ENCODE measurements at regions not wholly inside any gene's neighbourhood (a gene's known extent, or its start where the extent isn't known, plus 50 kb on each side); places are given as distances from the start of the nearest gene placed in this dataset.
A peak's percentile ranks its signal among the peaks of the same experiment; 100 is the strongest.

DNA sequence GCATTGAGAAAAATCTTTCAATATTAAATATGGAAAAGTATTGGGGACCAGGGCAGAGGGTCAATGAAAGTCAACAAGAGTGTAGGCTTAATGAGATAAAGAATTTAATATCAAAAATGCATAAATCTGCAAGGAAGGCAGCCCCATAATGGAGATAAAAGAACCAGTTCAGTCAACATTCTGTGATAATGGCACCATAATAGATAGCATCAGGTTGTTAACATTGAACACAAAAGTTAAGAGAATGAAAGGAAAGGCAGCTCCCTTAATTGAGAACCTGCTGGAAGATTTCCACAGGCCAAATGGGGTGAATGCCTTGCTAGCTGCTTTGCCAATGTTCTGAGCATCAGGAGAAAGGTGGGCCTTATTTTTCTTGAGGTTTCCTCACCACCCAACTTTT lies 60.4 kb upstream of the TMEM33 start:
- no peak for DNase-seq (ENCODE audit: low spot score in 2 of 2, unreplicated experiment in 2 of 2)
- TF ChIP-seq, protein P1, sequence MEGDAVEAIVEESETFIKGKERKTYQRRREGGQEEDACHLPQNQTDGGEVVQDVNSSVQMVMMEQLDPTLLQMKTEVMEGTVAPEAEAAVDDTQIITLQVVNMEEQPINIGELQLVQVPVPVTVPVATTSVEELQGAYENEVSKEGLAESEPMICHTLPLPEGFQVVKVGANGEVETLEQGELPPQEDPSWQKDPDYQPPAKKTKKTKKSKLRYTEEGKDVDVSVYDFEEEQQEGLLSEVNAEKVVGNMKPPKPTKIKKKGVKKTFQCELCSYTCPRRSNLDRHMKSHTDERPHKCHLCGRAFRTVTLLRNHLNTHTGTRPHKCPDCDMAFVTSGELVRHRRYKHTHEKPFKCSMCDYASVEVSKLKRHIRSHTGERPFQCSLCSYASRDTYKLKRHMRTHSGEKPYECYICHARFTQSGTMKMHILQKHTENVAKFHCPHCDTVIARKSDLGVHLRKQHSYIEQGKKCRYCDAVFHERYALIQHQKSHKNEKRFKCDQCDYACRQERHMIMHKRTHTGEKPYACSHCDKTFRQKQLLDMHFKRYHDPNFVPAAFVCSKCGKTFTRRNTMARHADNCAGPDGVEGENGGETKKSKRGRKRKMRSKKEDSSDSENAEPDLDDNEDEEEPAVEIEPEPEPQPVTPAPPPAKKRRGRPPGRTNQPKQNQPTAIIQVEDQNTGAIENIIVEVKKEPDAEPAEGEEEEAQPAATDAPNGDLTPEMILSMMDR (IDR thresholded peaks at IDR 0.05; ENCODE audit: unreplicated experiment): no peak
- H3K36me3 Mint-ChIP-seq: no peaks in the 10 kb centered on the region
- no peaks in the 10 kb centered on the region for H3K9me3 Mint-ChIP-seq
- H3K4me1 Mint-ChIP-seq: peaks cover 9% of the 10 kb centered on the region
- H3K27ac Mint-ChIP-seq: no peak overlapping the region
- H3K4me3 Mint-ChIP-seq: no peak overlapping the region
- H3K27me3 Mint-ChIP-seq (ENCODE audit: low read depth): peaks cover 100% of the 10 kb centered on the region

DNA sequence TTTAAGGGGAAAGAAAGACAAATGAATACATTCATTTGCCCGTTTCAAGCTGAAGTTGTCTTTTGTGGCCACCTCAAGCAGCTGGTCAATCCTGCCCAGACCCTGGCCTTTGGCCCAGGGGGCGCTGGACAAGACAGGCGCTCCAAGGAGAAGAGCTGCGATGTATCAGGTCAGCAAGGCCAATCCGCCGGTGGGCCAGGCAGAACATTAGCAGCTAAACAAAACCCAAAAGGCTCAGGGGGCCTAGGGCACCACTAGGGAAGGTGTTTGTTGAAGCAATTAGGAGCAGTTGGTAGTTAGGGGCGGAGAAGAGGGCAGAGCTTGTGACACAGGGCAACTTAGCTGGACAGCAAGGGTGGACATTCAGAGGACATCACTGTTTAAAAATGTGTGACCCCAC lies 60.8 kb upstream of the TMEM33 start:
- no peak overlapping the region for H3K27ac Mint-ChIP-seq
- H3K4me1 Mint-ChIP-seq: peaks cover 9% of the 10 kb centered on the region
- no peaks in the 10 kb centered on the region for H3K36me3 Mint-ChIP-seq
- TF ChIP-seq, protein P1 (IDR thresholded peaks at IDR 0.05; ENCODE audit: unreplicated experiment): no peak
- H3K27me3 Mint-ChIP-seq (ENCODE audit: low read depth): peaks cover 100% of the 10 kb centered on the region
- no peaks in the 10 kb centered on the region for H3K9me3 Mint-ChIP-seq
- DNase-seq (ENCODE audit: low spot score in 2 of 2, unreplicated experiment in 2 of 2): no peak
- H3K4me3 Mint-ChIP-seq: no peak overlapping the region

DNA sequence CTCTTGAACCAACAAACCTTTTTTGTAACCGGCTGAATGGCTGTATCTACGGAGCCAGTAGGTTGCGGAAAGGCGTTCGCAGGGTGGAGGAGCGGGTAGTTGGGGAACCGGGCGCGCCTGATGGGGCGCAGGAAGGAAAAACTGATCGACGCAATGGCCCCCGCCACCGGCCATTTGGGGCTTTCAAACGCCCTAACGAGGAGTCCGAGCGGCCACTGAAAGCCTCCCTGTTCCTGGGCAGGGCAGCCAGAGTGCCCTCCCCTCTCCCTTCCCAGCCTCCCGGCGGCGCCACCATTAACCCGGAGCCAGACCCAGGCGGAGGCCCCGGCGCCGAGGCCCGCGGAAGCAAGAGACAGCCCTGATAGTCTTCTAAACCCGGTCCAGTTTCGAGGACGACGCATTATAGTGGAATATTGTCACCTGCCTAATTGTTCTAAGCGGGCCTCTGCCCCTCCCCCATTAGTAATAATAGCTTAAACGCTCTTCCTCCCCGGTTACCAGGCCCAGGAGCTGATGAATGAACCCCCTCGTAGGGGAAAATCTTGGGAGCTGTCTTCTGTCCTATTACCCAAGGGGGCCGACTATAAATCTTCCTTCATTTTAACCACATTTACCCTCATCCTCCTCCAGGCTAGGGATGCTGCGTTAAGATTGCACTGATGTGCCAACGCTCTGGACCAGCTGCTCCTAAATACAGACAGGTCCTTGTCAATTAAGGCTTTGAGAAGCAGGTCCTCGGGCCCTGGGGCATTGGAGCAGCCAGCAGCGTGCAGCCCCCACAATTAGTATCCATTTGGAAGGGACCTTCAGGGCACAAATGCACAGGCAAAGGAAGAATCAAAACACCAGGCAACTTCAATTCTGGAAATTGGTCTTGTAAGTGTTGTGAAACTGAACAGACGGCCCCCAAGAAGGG lies 61.6 kb upstream of the TMEM33 start:
- Mint-ChIP-seq H3K4me1 (peaks cover 7% of the 10 kb centered on the region), H3K27ac (no peak overlapping the region), H3K4me3 (no peak overlapping the region), H3K36me3 (no peaks in the 10 kb centered on the region), H3K27me3 (ENCODE audit: low read depth) (peaks cover 99% of the 10 kb centered on the region), H3K9me3 (no peaks in the 10 kb centered on the region)
- DNase-seq (ENCODE audit: low spot score in 2 of 2, unreplicated experiment in 2 of 2): no peak
- TF ChIP-seq, protein P1 (IDR thresholded peaks at IDR 0.05; ENCODE audit: unreplicated experiment): no peak

DNA sequence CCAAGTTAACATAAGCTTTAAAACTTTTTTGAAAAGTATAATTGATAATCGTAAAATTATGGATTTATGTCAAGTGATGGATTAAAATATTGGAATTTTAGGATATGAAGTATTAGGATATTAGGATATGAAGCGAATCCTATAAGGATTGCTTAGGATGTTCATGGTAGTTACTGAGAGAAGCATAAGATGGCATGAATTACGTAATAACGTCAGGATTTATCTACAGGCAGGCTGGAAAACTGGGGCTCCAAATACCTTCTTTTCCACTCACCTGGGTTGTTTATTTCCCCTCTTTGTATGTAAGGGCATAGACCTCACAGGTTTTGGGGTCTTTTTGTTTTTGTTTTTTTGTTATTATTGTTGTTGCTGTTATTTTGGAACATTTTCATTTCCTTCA lies 65.2 kb upstream of the TMEM33 start:
- no peaks in the 10 kb centered on the region for H3K9me3 Mint-ChIP-seq
- H3K36me3 Mint-ChIP-seq: no peaks in the 10 kb centered on the region
- TF ChIP-seq, protein P1 (IDR thresholded peaks at IDR 0.05; ENCODE audit: unreplicated experiment): no peak
- H3K27me3 Mint-ChIP-seq (ENCODE audit: low read depth): peaks cover 95% of the 10 kb centered on the region
- H3K4me3 Mint-ChIP-seq: no peak overlapping the region
- DNase-seq (ENCODE audit: low spot score in 2 of 2, unreplicated experiment in 2 of 2): no peak
- H3K4me1 Mint-ChIP-seq: peaks cover 20% of the 10 kb centered on the region
- no peak overlapping the region for H3K27ac Mint-ChIP-seq

DNA sequence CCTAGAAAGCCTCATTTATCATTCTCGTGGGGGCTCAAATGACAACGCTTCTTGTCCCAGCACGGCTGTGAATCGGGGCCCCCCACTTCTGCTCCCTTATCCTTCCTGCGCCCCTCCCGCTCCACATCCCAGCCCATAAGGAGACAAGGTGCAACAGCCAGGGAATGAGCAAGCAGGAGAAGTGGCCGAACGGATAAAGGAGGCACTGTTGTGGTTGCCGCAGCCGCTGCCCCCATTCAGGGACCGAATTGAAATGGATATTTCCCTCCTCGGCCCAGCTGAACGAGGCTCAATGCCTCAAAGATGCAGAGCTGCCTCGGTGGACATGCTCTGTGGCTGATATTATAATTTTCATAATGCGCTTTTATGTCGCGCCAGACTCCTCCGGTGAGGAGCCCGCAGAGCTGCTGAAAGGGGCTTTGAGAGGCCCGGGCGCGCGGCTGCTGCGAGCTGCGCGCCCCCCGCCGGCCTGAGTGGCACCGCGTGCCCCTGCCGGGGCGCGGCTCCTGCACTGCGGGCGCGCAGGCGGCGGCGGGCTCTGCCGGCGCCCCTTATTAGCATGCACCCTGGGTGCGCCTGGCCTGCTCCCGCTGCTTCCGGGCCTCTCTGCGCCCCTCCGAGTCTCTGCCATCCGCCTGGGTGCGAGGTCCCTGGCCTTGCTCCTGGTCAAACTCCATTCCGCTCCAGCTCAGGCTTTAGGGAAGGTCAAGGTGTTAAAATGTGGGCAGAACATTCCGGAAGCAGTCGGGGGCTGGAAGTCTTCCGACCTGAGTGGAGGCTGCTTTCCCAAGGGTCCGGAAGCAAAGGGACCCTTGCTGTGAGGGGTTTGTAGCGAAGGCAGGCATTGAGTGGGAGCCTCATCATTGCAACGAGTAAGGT lies 68.2 kb upstream of the TMEM33 start:
- no peak for DNase-seq (ENCODE audit: low spot score in 2 of 2, unreplicated experiment in 2 of 2)
- Mint-ChIP-seq H3K4me3 (peak overlapping the region; percentile 36), H3K27ac (no peak overlapping the region), H3K36me3 (no peaks in the 10 kb centered on the region), H3K4me1 (peaks cover 16% of the 10 kb centered on the region), H3K27me3 (ENCODE audit: low read depth) (peaks cover 95% of the 10 kb centered on the region), H3K9me3 (no peaks in the 10 kb centered on the region)
- TF ChIP-seq, protein P1 (IDR thresholded peaks at IDR 0.05; ENCODE audit: unreplicated experiment): no peak
